ENCODE measurements at regions not wholly inside any gene's neighbourhood (a gene's known extent, or its start where the extent isn't known, plus 50 kb on each side); places are given as distances from the start of the nearest gene placed in this dataset.

DNA sequence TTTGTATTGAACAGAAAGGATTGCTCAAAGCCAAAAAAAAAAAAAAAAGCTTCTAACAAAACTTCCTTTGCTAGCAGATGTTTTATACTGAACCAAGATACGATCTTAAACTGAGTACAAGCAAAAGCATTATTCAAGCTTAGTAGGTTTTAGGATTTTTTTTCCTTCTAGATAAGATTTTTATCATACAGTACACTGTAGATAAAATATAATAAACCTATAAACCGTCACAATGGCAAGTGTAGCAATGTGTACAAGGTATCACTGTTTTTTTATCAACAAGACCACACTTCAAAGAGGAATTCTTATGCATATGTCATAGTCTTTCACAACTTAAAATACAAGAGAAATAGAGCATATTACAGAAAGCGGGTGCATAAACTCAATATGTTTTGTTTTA lies 56.5 kb upstream of the TRPM3 start:
- no peak for DNase-seq (ENCODE audit: low spot score)

GRCh38 chr9:71171517-71171916 lies 50.1 kb upstream of the TRPM3 start:
- DNase-seq (ENCODE audit: low spot score): no peak

Data from kidney capillary endothelial cell (primary cell).